HEK293 (cell line): ENCODE measurements at regions not wholly inside any gene's neighbourhood (a gene's known extent, or its start where the extent isn't known, plus 50 kb on each side); places are given as distances from the start of the nearest gene placed in this dataset.
A peak's percentile ranks its signal among the peaks of the same experiment; 100 is the strongest.

ENCODE experiments used
- CTCF ChIA-PET: fragments of 350-600 bp; formaldehyde crosslinking; extraction: SDS; loops from one replicate; lab custom pipeline; 2021; ENCODE audit warnings: antibody characterized with exemption; lab: Yijun Ruan, JAX
- POLR2A ChIA-PET: fragments of 300-600 bp; formaldehyde crosslinking; extraction: SDS; loops from one replicate; lab custom pipeline; 2020; ENCODE audit warnings: antibody characterized with exemption, inconsistent platforms; lab: Yijun Ruan, JAX
- H3K27ac ChIP-seq: fragments of 200-500 bp; sonication (Bioruptor generic); 2 replicates; pipeline ENCODE4 v1.5.1; 2014; ENCODE audit warnings: low read depth, low read length, control low read depth, inconsistent platforms; ENCODE audit errors: extremely low read depth
- H3K36me3 ChIP-seq, 2 experiments: fragments of 200-500 bp in 1 of 2; sonication (Bioruptor generic) in 1 of 2; 1 replicate in 1 of 2; 2 replicates in 1 of 2; pipeline ENCODE4 v1.5.1; 2014 to 2017; ENCODE audit warnings: inconsistent platforms in 2 of 2, low read length in 2 of 2; ENCODE audit not compliant: control insufficient read depth in 2 of 2, insufficient read depth in 1 of 2
- H3K4me1 ChIP-seq: fragments of 200-500 bp; sonication (Bioruptor generic); 2 replicates; pipeline ENCODE4 v1.5.1; 2014; ENCODE audit warnings: mild to moderate bottlenecking, low read length, inconsistent platforms; ENCODE audit not compliant: control insufficient read depth, insufficient read depth
- H3K4me3 ChIP-seq: 2 replicates; pipeline ENCODE4 v1.5.1; 2011; ENCODE audit warnings: low read depth, mild to moderate bottlenecking, control low read depth, low read length, moderate library complexity
- H3K9me3 ChIP-seq: fragments of 200-500 bp; sonication (Bioruptor generic); 2 replicates; pipeline ENCODE4 v1.5.1; 2014; ENCODE audit warnings: low read depth, low read length, inconsistent platforms; ENCODE audit not compliant: control insufficient read depth, insufficient read depth
- GLIS2 ChIP-seq: fragments of 450-650 bp; formaldehyde crosslinking; IDR thresholded peaks from 2 replicates; pipeline ENCODE4 v1.5.1; 2016; ENCODE audit warnings: missing biosample characterization, missing genetic modification characterization
- MEIS1 ChIP-seq: sonication (generic); formaldehyde crosslinking; IDR thresholded peaks from 2 replicates; pipeline ENCODE4 v1.8.1; 2022; ENCODE audit warnings: missing genetic modification reagents, mild to moderate bottlenecking, borderline replicate concordance
- SETDB1 ChIP-seq: IDR thresholded peaks from one replicate; pipeline ENCODE4 v1.6.1; 2017; ENCODE audit warnings: mild to moderate bottlenecking, low read length, moderate library complexity, mixed read lengths; ENCODE audit not compliant: insufficient read length
- TCF7L2 ChIP-seq: IDR thresholded peaks from 2 replicates; pipeline ENCODE4 v1.6.1; 2011; ENCODE audit warnings: low read depth, mild to moderate bottlenecking, inconsistent platforms, low read length, moderate library complexity, borderline replicate concordance
- TRIM28 ChIP-seq: IDR thresholded peaks from 2 replicates; pipeline ENCODE4 v1.6.1; 2011; ENCODE audit warnings: low read length, control low read depth, borderline replicate concordance
- ZNF114 ChIP-seq: fragments of 450-650 bp; formaldehyde crosslinking; IDR thresholded peaks from 2 replicates; pipeline ENCODE4 v1.5.0; 2017; ENCODE audit warnings: missing biosample characterization, missing genetic modification characterization
- ZNF148 ChIP-seq: fragments of 450-650 bp; formaldehyde crosslinking; IDR thresholded peaks from 2 replicates; pipeline ENCODE4 v1.5.0; 2017; ENCODE audit warnings: missing biosample characterization, missing genetic modification characterization, borderline replicate concordance
- ZNF16 ChIP-seq: fragments of 450-650 bp; formaldehyde crosslinking; IDR thresholded peaks from 2 replicates; pipeline ENCODE4 v1.5.1; 2016; ENCODE audit warnings: low read depth, missing biosample characterization, missing genetic modification characterization
- ZNF175 ChIP-seq: fragments of 450-650 bp; formaldehyde crosslinking; IDR thresholded peaks from 2 replicates; pipeline ENCODE4 v1.5.1; 2016; ENCODE audit warnings: missing biosample characterization, missing genetic modification characterization
- ZNF202 ChIP-seq: fragments of 450-650 bp; formaldehyde crosslinking; IDR thresholded peaks from 2 replicates; pipeline ENCODE4 v1.5.1; 2016; ENCODE audit warnings: missing biosample characterization, missing genetic modification characterization, borderline replicate concordance
- ZNF266 ChIP-seq: fragments of 450-650 bp; formaldehyde crosslinking; IDR thresholded peaks from 2 replicates; pipeline ENCODE4 v1.5.1; 2016; ENCODE audit warnings: missing biosample characterization, missing genetic modification characterization, low read depth
- ZNF324 ChIP-seq: fragments of 450-650 bp; formaldehyde crosslinking; IDR thresholded peaks from 2 replicates; pipeline ENCODE4 v1.5.1; 2016; ENCODE audit warnings: missing biosample characterization, missing genetic modification characterization
- ZNF341 ChIP-seq: fragments of 450-650 bp; formaldehyde crosslinking; IDR thresholded peaks from 2 replicates; pipeline ENCODE4; 2016; ENCODE audit warnings: low read depth, missing biosample characterization, missing genetic modification characterization
- ZNF416 ChIP-seq: fragments of 450-650 bp; formaldehyde crosslinking; IDR thresholded peaks from 2 replicates; pipeline ENCODE4 v1.5.1; 2016; ENCODE audit warnings: missing biosample characterization, missing genetic modification characterization
- ZNF513 ChIP-seq: fragments of 450-650 bp; IDR thresholded peaks from 2 replicates; pipeline ENCODE4 v1.5.1; 2018; ENCODE audit warnings: missing biosample characterization, missing genetic modification characterization
- ZNF596 ChIP-seq: fragments of 450-650 bp; IDR thresholded peaks from 2 replicates; pipeline ENCODE4 v1.5.0; 2018; ENCODE audit warnings: missing biosample characterization, mild to moderate bottlenecking, missing genetic modification characterization, moderate library complexity
- ZNF600 ChIP-seq: fragments of 450-650 bp; formaldehyde crosslinking; IDR thresholded peaks from 2 replicates; pipeline ENCODE4 v1.5.1; 2016; ENCODE audit warnings: missing biosample characterization, missing genetic modification characterization
- ZNF626 ChIP-seq: fragments of 450-650 bp; sonication (Bioruptor Pico); formaldehyde crosslinking; IDR thresholded peaks from 2 replicates; pipeline ENCODE4 v1.5.1; 2018; ENCODE audit warnings: missing biosample characterization, missing genetic modification characterization, inconsistent platforms
- ZNF830 ChIP-seq: fragments of 450-650 bp; IDR thresholded peaks from 2 replicates; pipeline ENCODE4 v1.5.0; 2018; ENCODE audit warnings: missing biosample characterization, missing genetic modification characterization, low read depth, mild to moderate bottlenecking, moderate library complexity
- TF ChIP-seq, protein P1 (sequence below): fragments of 450-650 bp; formaldehyde crosslinking; IDR thresholded peaks from 2 replicates; pipeline ENCODE4 v1.5.1; 2016; ENCODE audit warnings: missing biosample characterization, missing genetic modification characterization
- TF ChIP-seq, protein P2 (sequence below): fragments of 450-650 bp; formaldehyde crosslinking; IDR thresholded peaks from 2 replicates; pipeline ENCODE4 v1.5.1; 2017; ENCODE audit warnings: missing biosample characterization, missing genetic modification characterization
- TF ChIP-seq, protein P3 (sequence below): fragments of 450-650 bp; formaldehyde crosslinking; IDR thresholded peaks from 2 replicates; pipeline ENCODE4 v1.5.1; 2016; ENCODE audit warnings: missing biosample characterization, missing genetic modification characterization

GRCh38 chr2:150387586-150388288, 99.7 kb downstream of the RND3 start (continued):
- TF ChIP-seq MEIS1 (CRISPR knock-in tag) = no peak
- TF ChIP-seq, protein P1, sequence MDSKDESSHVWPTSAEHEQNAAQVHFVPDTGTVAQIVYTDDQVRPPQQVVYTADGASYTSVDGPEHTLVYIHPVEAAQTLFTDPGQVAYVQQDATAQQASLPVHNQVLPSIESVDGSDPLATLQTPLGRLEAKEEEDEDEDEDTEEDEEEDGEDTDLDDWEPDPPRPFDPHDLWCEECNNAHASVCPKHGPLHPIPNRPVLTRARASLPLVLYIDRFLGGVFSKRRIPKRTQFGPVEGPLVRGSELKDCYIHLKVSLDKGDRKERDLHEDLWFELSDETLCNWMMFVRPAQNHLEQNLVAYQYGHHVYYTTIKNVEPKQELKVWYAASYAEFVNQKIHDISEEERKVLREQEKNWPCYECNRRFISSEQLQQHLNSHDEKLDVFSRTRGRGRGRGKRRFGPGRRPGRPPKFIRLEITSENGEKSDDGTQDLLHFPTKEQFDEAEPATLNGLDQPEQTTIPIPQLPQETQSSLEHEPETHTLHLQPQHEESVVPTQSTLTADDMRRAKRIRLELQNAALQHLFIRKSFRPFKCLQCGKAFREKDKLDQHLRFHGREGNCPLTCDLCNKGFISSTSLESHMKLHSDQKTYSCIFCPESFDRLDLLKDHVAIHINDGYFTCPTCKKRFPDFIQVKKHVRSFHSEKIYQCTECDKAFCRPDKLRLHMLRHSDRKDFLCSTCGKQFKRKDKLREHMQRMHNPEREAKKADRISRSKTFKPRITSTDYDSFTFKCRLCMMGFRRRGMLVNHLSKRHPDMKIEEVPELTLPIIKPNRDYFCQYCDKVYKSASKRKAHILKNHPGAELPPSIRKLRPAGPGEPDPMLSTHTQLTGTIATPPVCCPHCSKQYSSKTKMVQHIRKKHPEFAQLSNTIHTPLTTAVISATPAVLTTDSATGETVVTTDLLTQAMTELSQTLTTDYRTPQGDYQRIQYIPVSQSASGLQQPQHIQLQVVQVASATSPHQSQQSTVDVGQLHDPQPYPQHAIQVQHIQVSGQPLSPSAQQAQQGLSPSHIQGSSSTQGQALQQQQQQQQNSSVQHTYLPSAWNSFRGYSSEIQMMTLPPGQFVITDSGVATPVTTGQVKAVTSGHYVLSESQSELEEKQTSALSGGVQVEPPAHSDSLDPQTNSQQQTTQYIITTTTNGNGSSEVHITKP (tag by site-specific recombination) = peak; percentile 46; the same call in 1 of the 2 replicates
- no peak for TF ChIP-seq ZNF16

- Histone ChIP-seq H3K27ac (no peak overlapping the region), H3K36me3 (no peaks in the 10 kb centered on the region), H3K4me1 (no peaks in the 10 kb centered on the region), H3K9me3 (no peaks in the 10 kb centered on the region), H3K4me3 (no peak overlapping the region)
- POLR2A ChIA-PET = no interaction called here
- CTCF ChIA-PET = no interaction called here
- TF ChIP-seq ZNF626 (tag by site-specific recombination) (0 out of 2 replicates have a peak, but pooled peaks have one; percentile 29), ZNF148 (tag by site-specific recombination) (no peak), ZNF324 (no peak), TRIM28 (peak; percentile 57; the same call in 1 of the 2 replicates), GLIS2 (no peak), SETDB1 (peak; percentile 98), ZNF513 (tag by site-specific recombination) (no peak)
- TF ChIP-seq, all 188 proteins: peak for 3
These were observed 102.3 kb downstream of the RND3 start for GRCh38 chr2:150385211-150385610.

GRCh38 chr2:150383587-150383986, 103.9 kb downstream of the RND3 start:
- no peak overlapping the region for H3K4me3 ChIP-seq
- no peak for TF ChIP-seq TCF7L2
- TF ChIP-seq ZNF114 (tag by site-specific recombination) = no peak
- TF ChIP-seq, protein P2, sequence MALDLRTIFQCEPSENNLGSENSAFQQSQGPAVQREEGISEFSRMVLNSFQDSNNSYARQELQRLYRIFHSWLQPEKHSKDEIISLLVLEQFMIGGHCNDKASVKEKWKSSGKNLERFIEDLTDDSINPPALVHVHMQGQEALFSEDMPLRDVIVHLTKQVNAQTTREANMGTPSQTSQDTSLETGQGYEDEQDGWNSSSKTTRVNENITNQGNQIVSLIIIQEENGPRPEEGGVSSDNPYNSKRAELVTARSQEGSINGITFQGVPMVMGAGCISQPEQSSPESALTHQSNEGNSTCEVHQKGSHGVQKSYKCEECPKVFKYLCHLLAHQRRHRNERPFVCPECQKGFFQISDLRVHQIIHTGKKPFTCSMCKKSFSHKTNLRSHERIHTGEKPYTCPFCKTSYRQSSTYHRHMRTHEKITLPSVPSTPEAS (tag by site-specific recombination) = no peak
- no peak for TF ChIP-seq ZNF416 (tag by site-specific recombination)
- no peak for TF ChIP-seq ZNF266 (tag by site-specific recombination)
- TF ChIP-seq ZNF341 = no peak
- TF ChIP-seq ZNF324 = no peak
- TF ChIP-seq ZNF175 (tag by site-specific recombination) = no peak
- no peak for TF ChIP-seq ZNF830 (tag by site-specific recombination)
- TF ChIP-seq ZNF596 (tag by site-specific recombination) = no peak
- TF ChIP-seq, protein P3, sequence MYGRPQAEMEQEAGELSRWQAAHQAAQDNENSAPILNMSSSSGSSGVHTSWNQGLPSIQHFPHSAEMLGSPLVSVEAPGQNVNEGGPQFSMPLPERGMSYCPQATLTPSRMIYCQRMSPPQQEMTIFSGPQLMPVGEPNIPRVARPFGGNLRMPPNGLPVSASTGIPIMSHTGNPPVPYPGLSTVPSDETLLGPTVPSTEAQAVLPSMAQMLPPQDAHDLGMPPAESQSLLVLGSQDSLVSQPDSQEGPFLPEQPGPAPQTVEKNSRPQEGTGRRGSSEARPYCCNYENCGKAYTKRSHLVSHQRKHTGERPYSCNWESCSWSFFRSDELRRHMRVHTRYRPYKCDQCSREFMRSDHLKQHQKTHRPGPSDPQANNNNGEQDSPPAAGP (tag by site-specific recombination) = no peak
- TF ChIP-seq ZNF202 (tag by site-specific recombination) = no peak
- TF ChIP-seq ZNF600 (tag by site-specific recombination) = no peak
- TF ChIP-seq, all 188 proteins: peak for 0
- Histone ChIP-seq H3K9me3 (no peaks in the 10 kb centered on the region), H3K27ac (no peak overlapping the region), H3K4me1 (no peaks in the 10 kb centered on the region), H3K36me3 (no peaks in the 10 kb centered on the region)
- ChIA-PET POLR2A (no interaction called here), CTCF (no interaction called here)
